Spleen (tissue), 7 donors: ENCODE measurements at regions not wholly inside any gene's neighbourhood (a gene's known extent, or its start where the extent isn't known, plus 50 kb on each side); places are given as distances from the start of the nearest gene placed in this dataset.

ENCODE experiments used
- CTCF ChIP-seq, 11 experiments: fragments of 200-600 bp in 7 of 11; fragments of 450-650 bp in 4 of 11; sonication (generic) in 4 of 11; IDR thresholded peaks in 8 of 11; conservative IDR thresholded peaks in 3 of 11; 1 replicate in 7 of 11; 2 replicates in 4 of 11; pipeline versions ENCODE4 v1.4.0 to v1.8.0; 2016 to 2021; ENCODE audit warnings: antibody characterized with exemption in 11 of 11, inconsistent platforms in 4 of 11, mild to moderate bottlenecking in 1 of 11
- POLR2A ChIP-seq, 3 donors: fragments of 450-650 bp; IDR thresholded peaks; one replicate each; pipeline ENCODE4 v1.5.1; 2017; ENCODE audit warnings: antibody characterized with exemption in 3 of 3, mild to moderate bottlenecking in 1 of 3
- donor health status: DM: no; HTN: no; CAD: no; lungs with moderate emphysema.
- donor health status: DM: no; HTN: no; CAD: no.
- donor health status: DM: no; HTN: no; CAD: no.

GRCh38 chr20:24160563-24161281 lies 172.1 kb upstream of the GGTLC1 start:
- TF ChIP-seq CTCF (IDR thresholded peaks at IDR 0.05 in 8 of 11, conservative IDR thresholded peaks at IDR 0.05 in 3 of 11): peak in 8 of 11 experiments; percentile 42 to 78 (median 58)
- TF ChIP-seq POLR2A (IDR thresholded peaks at IDR 0.05): no peak
